Endothelial cell of umbilical vein (primary cell): ENCODE measurements at regions not wholly inside any gene's neighbourhood (a gene's known extent, or its start where the extent isn't known, plus 50 kb on each side); places are given as distances from the start of the nearest gene placed in this dataset.

Source experiments
- BruUV-seq: library from RNA; stranded (reverse); fragments of 400-500 nt; replicated peaks from 2 replicates; lab custom pipeline; 2021; lab: Mats Ljungman, UMichigan
- CTCF ChIA-PET: fragments of 300-600, 350-600 bp; sonication (Branson Sonifier 250); formaldehyde crosslinking; loops from one replicate; lab custom pipeline; 2021; ENCODE audit warnings: antibody characterized with exemption, inconsistent platforms; lab: Charles Lee
- POLR2A ChIA-PET: fragments of 300-600, 350-600 bp; sonication (Branson Sonifier 250); formaldehyde crosslinking; loops from one replicate; lab custom pipeline; 2021; ENCODE audit warnings: antibody characterized with exemption, inconsistent platforms; lab: Charles Lee
- DNase-seq: peaks from one replicate; pipeline ENCODE4 v3.0.0-alpha.2; 2011; ENCODE audit warnings: low read depth, low spot score
- FAIRE-seq: peaks from 2 replicates; lab custom pipeline; 2011; peaks lifted over from hg19 to GRCh38; lab: Jason Lieb, UNC
- H2AFZ ChIP-seq: 2 replicates; pipeline ENCODE4 v1.6.0; 2012; ENCODE audit warnings: low read depth, low read length, control low read depth, inconsistent platforms
- H3K27ac ChIP-seq: 2 replicates; pipeline ENCODE4 v1.5.1; 2011; ENCODE audit warnings: low read depth, mild to moderate bottlenecking, control low read depth, low read length, moderate library complexity; ENCODE audit not compliant: insufficient read depth
- H3K27me3 ChIP-seq, 2 experiments: 2 replicates each; pipeline versions ENCODE4 v1.6.0 to v1.6.1; 2011; ENCODE audit warnings: low read length in 2 of 2, mixed read lengths in 1 of 2; ENCODE audit not compliant: control insufficient read depth in 2 of 2, insufficient read depth in 2 of 2
- H3K36me3 ChIP-seq, 2 experiments: 2 replicates in 1 of 2; 3 replicates in 1 of 2; pipeline ENCODE4 v1.5.1; 2011; ENCODE audit warnings: low read length in 2 of 2, mild to moderate bottlenecking in 1 of 2, moderate library complexity in 1 of 2; ENCODE audit not compliant: control insufficient read depth in 2 of 2, insufficient read depth in 2 of 2; ENCODE audit errors: extremely low read depth in 1 of 2
- H3K4me1 ChIP-seq: 3 replicates; pipeline ENCODE4 v1.5.1; 2011; ENCODE audit warnings: mild to moderate bottlenecking, low read length; ENCODE audit not compliant: control insufficient read depth, insufficient read depth; ENCODE audit errors: extremely low read depth
- H3K4me2 ChIP-seq: 2 replicates; pipeline ENCODE4 v1.6.1; 2011; ENCODE audit warnings: low read length, control low read depth, mixed read lengths; ENCODE audit not compliant: insufficient read depth
- H3K4me3 ChIP-seq, 3 experiments: fragments of 200-600 bp in 1 of 3; sonication (generic), shearing (Covaris generic) in 1 of 3; replicated peaks in 1 of 3; 2 replicates each; pipeline ENCODE4 v1.5.1; 2011 to 2016; ENCODE audit warnings: control low read depth in 3 of 3, low read length in 3 of 3, mild to moderate bottlenecking in 2 of 3, inconsistent platforms in 1 of 3, low read depth in 1 of 3, moderate library complexity in 1 of 3; ENCODE audit not compliant: insufficient read depth in 1 of 3
- H3K79me2 ChIP-seq: 2 replicates; pipeline ENCODE4 v1.6.0; 2012; ENCODE audit warnings: low read length, inconsistent platforms; ENCODE audit not compliant: control insufficient read depth, insufficient read depth
- H3K9ac ChIP-seq: replicated peaks from 2 replicates; pipeline ENCODE3; 2011; ENCODE audit warnings: low read length, control low read depth; ENCODE audit not compliant: insufficient read depth; ENCODE audit errors: extremely low read depth
- H3K9me1 ChIP-seq: replicated peaks from 3 replicates; pipeline ENCODE4 v1.6.0; 2011; ENCODE audit warnings: mild to moderate bottlenecking, low read length; ENCODE audit not compliant: control insufficient read depth, insufficient read depth; ENCODE audit errors: extremely low read depth
- H3K9me3 ChIP-seq: replicated peaks from 2 replicates; pipeline ENCODE4 v1.5.1; 2012; ENCODE audit warnings: low read length, inconsistent platforms; ENCODE audit not compliant: control insufficient read depth, insufficient read depth
- H4K20me1 ChIP-seq: replicated peaks from 2 replicates; pipeline ENCODE3; 2011; ENCODE audit warnings: mild to moderate bottlenecking, low read length; ENCODE audit not compliant: control insufficient read depth, insufficient read depth; ENCODE audit errors: extremely low read depth
- CTCF ChIP-seq, 2 donors: IDR thresholded peaks; 1 replicate in 1 of 2; 2 replicates in 1 of 2; pipeline ENCODE4 v1.5.1; 2011; ENCODE audit warnings: low read length in 2 of 2, mild to moderate bottlenecking in 2 of 2, moderate library complexity in 2 of 2, control low read depth in 1 of 2, inconsistent platforms in 1 of 2, low read depth in 1 of 2; ENCODE audit not compliant: insufficient read depth in 1 of 2; ENCODE audit errors: extremely low read depth in 1 of 2
- EZH2 ChIP-seq: IDR thresholded peaks from 2 replicates; pipeline ENCODE4 v1.6.1; 2012; ENCODE audit warnings: borderline replicate concordance, low read depth, mild to moderate bottlenecking, moderate library complexity, low read length, inconsistent platforms; ENCODE audit not compliant: severe bottlenecking
- FOS ChIP-seq: IDR thresholded peaks from 2 replicates; pipeline ENCODE4 v1.6.1; 2011; ENCODE audit warnings: mild to moderate bottlenecking, low read length, moderate library complexity, borderline replicate concordance; ENCODE audit not compliant: insufficient read depth
- GATA2 ChIP-seq: IDR thresholded peaks from 2 replicates; pipeline ENCODE4 v1.7.0; 2011; ENCODE audit warnings: low read depth, mild to moderate bottlenecking, moderate library complexity, mixed read lengths, low read length; ENCODE audit not compliant: insufficient read length, insufficient read depth
- JUN ChIP-seq: IDR thresholded peaks from 2 replicates; pipeline ENCODE4 v1.6.1; 2011; ENCODE audit warnings: borderline replicate concordance, low read depth; ENCODE audit not compliant: insufficient read length, insufficient read depth
- MAX ChIP-seq: IDR thresholded peaks from 2 replicates; pipeline ENCODE4 v1.6.1; 2011; ENCODE audit not compliant: insufficient read depth, insufficient read length
- MYC ChIP-seq: IDR thresholded peaks from one replicate; pipeline ENCODE4 v1.6.1; 2011; ENCODE audit warnings: mild to moderate bottlenecking, low read depth, low read length
- POLR2A ChIP-seq: IDR thresholded peaks from 2 replicates; pipeline ENCODE4 v1.6.1; 2012; ENCODE audit warnings: low read depth, mild to moderate bottlenecking, control low read depth, low read length
- POLR2AphosphoS5 ChIP-seq: IDR thresholded peaks from 2 replicates; pipeline ENCODE4 v1.6.1; 2012; ENCODE audit warnings: low read depth, mild to moderate bottlenecking, control low read depth, low read length, moderate library complexity; ENCODE audit not compliant: insufficient read depth
- dilution Hi-C: fragments of 300-500 bp; cut with MboI; formaldehyde crosslinking; loops from one replicate; pipeline ENCODE4 v1.15.0; 2019; ENCODE audit warnings: low sequenced_read_pairs; ENCODE audit not compliant: extremely low pct_ligation_motif_present
- intact Hi-C: fragments of 100-400 bp; cut with micrococcal nuclease; formaldehyde crosslinking; loops from one replicate; pipeline ENCODE4 v1.10.0; 2022

- Histone ChIP-seq H3K9me3 (no peaks in the 10 kb centered on the region), H2AFZ (no peak overlapping the region), H3K27ac (no peak overlapping the region), H3K9ac (no peak overlapping the region), H3K9me1 (no peaks in the 10 kb centered on the region), H3K4me3 (no peak overlapping the region), H4K20me1 (no peaks in the 10 kb centered on the region), H3K36me3 (no peaks in the 10 kb centered on the region), H3K79me2 (no peaks in the 10 kb centered on the region), H3K4me2 (no peak overlapping the region), H3K27me3 (peaks cover 0 to 2% of the 10 kb centered on the region in 2 experiments), H3K4me1 (no peaks in the 10 kb centered on the region)
- ChIA-PET CTCF (no interaction called here), POLR2A (no interaction called here)
- TF ChIP-seq MAX (no peak), POLR2AphosphoS5 (no peak), GATA2 (no peak), CTCF (IDR thresholded peaks at IDR 0.05; ENCODE audit: extremely low read depth in 1 of 2, insufficient read depth in 1 of 2, low read depth in 1 of 2, low read length in 2 of 2) (no peak), POLR2A (no peak), MYC (no peak), JUN (no peak), EZH2 (no peak), FOS (no peak)
- intact Hi-C loops (no loop called here), dilution Hi-C loops (no loop called here)
- FAIRE-seq (no peak), DNase-seq (no peak)
- no TSS peak for BruUV-seq
These were observed 267.2 kb upstream of the PLXNA2 start for GRCh38 chr1:208511242-208511860.
